Activated CD8-positive, alpha-beta memory T cell treated with anti-CD3 and anti-CD28 coated beads for 36 hours (primary cell): ENCODE measurements at regions not wholly inside any gene's neighbourhood (a gene's known extent, or its start where the extent isn't known, plus 50 kb on each side); places are given as distances from the start of the nearest gene placed in this dataset.

Experiments used
- CTCF ChIA-PET: fragments of 350-600 bp; sonication (Branson Sonifier 250); formaldehyde crosslinking; loops from one replicate; lab custom pipeline; 2021; ENCODE audit warnings: antibody characterized with exemption; lab: Charles Lee
- POLR2A ChIA-PET: fragments of 350-600 bp; sonication (Branson Sonifier 250); formaldehyde crosslinking; loops from one replicate; lab custom pipeline; 2021; ENCODE audit warnings: antibody characterized with exemption; lab: Charles Lee

DNA sequence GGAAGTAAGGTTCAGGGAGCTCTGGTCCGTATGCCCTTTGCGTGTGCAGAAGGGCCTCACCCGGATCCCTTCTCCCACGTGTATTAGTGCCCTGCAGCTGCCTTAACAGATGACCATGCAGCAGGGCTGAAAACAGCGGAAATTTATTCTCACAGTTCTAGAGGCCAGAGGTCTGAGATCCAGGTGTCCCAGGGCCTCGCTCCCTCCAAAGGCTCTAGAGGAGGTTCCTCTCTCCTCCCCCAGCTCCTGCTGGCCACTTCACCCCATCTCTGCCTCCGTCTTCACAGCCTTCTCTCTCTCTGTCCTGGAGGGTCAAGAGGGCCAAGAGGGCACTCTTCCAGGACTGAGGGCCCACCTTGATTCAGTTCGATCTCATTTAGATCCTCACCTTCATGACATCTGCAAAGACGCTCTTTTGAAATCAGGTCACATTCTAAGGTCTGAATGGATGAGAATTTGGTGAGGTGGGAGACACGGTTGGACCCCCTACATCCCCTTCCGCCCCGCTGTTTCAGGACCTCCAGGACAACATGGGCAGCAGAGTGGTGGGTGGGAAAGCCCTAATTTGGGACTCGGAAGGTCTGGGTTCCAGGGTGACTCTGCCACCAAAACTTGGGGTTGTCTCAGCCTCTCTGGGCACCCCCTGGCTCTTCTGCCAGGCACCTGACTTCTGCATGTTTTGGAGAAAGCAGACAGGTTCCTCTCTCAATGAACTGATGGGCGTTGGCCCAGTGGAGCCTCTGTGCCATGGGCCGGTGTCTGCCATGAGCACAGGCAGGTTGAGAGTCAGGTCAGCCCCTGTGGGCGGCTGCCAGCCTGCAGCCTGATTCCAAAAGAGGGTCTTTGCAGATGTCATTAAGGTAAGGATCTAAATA, 361.2 kb downstream of the SEC14L1 start:
- ChIA-PET POLR2A (no interaction called here), CTCF (interaction anchor here (0.6 to 1.5 kb wide), 4 partner anchors 24 to 101 kb away, joined by 3 to 4 read pairs (median 4); no protein-coding TSS in a partner anchor)

DNA sequence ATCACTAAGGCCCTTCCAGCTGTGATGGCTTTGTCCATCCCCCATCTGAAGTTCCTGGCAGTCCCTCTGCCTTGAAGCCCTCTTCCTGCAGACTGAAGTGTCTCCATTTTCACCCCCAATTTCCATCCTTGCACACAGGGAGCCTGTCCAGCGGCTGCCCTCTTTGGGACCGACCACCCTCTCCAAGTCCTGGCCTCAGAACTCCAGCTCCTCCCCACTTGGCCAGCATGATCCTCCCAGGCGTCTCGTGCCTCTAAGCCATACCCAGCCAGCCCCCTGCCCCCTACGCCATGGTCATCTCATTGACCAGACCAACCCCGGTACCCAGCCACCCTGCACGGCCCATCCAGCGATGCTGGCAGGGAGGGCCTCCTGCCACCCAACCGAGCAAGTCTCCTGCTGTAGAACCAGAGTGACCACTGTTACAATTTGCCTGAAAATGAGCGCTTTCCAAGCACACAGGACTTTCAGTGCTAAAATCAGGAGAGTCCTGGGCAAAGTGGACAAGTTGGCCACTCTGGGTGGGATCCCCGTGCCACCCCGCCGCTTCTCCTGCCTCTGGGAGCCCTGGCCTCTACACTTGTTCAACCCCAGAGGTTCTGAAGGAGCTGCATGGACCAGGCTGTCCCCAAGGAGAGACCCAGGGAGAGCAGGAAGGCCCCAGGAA, 362.0 kb downstream of the SEC14L1 start:
- CTCF ChIA-PET, result interaction anchor here (0.8 kb wide), 1 partner anchor 8 kb away, joined by 3 read pairs; no protein-coding TSS in a partner anchor

DNA sequence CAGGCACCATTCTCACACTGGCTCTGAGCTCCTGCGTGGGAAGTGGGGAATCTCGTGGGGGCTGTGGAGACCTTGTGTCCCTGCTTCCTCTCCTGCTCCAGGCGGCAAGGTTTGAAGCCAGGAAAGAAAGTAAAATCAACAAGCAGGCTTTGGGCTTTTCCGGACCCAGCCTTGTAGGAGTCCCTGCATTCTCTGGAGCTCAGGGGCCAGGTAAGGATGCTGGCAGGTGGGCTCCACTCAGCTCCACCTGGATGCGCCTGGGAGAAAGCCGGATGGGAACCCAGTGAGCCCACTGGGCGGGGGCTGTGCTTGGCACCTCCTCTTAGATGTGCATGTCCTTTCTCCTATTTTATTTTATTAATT, 362.5 kb downstream of the SEC14L1 start:
- CTCF ChIA-PET, result interaction anchor here (0.8 kb wide), 1 partner anchor 8 kb away, joined by 3 read pairs; no protein-coding TSS in a partner anchor
- POLR2A ChIA-PET, result no interaction called here

More for the DNA sequence above, 362.0 kb downstream of the SEC14L1 start:
- POLR2A ChIA-PET, result no interaction called here

DNA sequence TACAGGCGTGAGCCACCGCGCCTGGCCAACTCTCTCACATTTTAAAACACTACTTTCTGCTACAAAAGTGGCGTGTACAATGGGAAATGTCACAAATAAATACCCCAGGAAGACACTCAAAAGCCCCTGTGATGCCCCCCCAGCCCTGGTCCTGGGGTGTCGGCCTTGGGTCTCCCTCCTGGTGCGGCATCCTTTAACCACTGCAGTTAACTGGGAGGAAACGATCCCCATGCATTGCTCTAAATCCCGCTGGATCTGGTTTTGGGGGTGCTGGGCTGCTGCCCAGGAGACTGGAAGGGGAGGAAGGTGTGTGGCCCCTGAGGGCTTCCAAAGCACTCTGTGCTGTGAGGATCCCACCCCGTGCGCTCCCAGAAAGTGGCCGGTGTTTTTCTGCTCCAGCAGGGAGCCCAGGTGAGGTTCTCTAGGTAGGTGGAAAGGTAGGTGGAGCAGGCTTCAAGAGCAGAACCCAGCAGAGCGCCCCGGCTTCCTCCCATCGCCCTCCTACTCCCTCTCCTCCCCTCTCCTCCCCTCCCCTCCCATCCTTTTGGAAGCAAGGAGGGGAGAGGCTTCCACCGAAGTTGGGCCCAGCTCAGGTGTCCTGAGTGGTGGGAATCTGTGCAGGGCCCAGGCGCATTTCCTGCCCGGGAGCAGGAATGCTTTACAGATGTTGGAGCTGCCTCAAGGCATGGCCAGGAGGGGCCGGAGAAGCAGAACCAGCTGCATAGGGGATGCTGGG, 363.3 kb downstream of the SEC14L1 start:
- ChIA-PET CTCF (interaction anchor here (0.6 kb wide), 1 partner anchor 73 kb away, joined by 3 read pairs; no protein-coding TSS in a partner anchor), POLR2A (no interaction called here)

DNA sequence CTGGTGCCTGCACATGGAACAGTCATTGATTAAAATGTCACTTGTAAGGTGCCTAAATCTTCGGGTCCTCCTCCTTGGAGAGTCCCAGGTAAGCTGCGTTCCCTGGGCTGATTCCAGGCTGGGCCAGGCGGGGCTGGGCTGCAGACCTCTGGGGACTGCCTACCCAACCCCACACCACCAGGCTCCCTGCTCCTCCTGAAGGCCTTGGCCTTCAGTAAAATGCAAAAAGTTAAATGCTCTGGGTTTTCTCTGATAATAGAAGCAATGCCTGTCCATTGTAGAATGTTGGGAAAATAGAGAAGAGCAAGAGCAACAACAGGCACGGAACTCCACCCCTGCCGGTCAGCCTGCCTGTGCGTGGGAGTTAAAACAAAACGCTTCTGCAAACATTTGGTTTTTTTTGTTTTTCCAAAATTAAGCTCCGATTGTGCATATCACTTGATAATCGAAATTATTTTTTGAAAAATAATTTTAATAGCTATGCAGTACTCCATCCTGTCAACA, 363.9 kb downstream of the SEC14L1 start:
- ChIA-PET CTCF (interaction anchor here (2.5 kb wide), 1 partner anchor 10 kb away, joined by 7 read pairs; no protein-coding TSS in a partner anchor), POLR2A (no interaction called here)

DNA sequence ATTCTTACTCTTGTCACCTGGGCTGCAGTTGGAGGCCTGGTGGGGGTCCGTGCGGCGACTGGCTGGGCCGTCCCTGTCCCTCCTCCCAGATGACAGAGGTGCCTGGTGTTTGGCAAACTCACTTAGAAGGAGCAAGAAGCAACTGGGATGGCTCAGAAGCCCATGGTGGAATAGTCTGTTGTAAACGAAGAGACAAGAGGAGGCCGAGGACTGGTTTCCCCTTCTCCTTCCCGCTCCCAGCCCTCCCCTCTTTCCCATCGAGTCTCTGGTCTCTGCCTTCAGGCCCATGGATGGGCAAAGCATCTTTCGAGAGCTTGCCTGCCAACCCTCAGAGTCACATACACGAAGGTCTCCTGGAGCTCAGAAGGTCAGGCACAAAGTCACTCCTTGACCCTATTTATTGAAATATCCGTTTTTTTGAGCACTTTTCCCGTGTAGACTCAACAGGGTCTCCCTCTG, 364.4 kb downstream of the SEC14L1 start:
- POLR2A ChIA-PET, result no interaction called here
- CTCF ChIA-PET, result interaction anchor here (1.2 to 2.5 kb wide), 2 partner anchors 10 to 11 kb away, joined by 3 to 7 read pairs; no protein-coding TSS in a partner anchor

DNA sequence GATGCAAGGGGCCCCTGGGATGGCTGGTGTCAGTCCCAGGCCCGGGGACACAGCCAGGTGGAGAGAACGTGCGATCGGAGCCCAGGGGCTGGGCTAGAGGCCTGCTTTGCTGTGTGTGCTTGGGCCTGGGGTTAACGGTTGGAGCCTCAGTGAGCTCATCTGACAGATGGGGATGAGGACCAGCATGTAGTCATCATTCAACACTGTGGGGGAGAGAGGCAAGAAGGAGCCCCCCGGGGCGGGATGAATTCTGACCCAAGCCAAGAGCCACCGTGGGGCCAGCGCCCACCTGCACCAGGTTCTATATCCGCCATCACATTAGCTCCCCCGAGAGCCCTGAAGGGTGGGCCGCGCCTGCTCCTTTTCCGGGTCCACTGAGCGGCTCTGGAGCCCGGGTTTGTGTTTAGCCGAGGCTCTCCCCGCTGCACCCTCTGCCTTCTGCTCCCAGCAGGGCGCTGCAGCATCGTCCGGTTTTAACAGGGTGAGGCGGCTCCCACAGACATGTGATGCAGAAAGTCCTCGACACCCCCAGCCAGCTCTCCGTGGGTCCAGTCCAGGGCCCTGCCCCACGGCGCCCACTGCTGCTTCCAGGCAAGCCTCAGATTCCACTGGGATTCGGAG, 365.7 kb downstream of the SEC14L1 start:
- ChIA-PET CTCF (interaction anchor here (1.2 to 2.5 kb wide), 2 partner anchors 11 to 12 kb away, joined by 3 to 7 read pairs; no protein-coding TSS in a partner anchor), POLR2A (interaction anchor here (0.7 kb wide), 1 partner anchor 181 kb away, joined by 14 read pairs; no protein-coding TSS in a partner anchor)

DNA sequence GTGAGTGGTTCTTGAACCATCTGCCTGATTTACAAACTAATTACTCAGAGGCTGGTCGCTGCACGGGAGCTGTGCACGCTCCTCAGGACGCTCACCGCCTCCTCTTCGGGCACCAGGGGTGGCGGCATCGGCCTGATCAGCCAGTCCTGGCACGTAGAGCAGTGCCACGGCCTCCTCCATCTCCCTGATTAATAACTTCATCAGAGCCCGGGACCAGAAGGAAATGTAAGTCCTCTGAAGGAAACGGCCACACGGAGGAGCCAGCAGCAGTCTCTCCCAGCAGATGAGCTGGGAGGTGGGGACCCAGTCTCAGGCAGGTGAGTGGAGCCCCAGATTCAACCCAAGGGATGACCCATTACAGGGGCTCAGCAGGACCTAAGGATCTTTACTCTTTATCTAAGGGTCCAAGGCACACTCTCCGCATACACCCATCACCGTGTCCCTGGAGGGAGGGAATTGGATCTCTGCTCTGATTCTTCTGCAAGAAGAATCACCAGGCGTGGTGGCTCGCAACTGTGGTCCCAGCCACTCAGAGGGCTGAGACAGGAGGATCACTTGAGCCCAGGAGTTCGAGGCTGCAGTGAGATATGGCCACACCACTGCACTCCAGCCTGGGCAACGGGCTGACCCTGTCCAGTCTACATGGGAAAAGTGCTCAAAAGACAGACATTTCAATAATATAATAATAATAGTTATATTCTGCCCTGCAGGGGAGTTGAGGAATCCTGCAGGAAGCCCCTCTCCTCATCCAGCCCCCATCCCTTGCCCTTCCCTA, 366.5 kb downstream of the SEC14L1 start:
- ChIA-PET CTCF (interaction anchor here (2.5 kb wide), 1 partner anchor 13 kb away, joined by 7 read pairs; no protein-coding TSS in a partner anchor), POLR2A (no interaction called here)

DNA sequence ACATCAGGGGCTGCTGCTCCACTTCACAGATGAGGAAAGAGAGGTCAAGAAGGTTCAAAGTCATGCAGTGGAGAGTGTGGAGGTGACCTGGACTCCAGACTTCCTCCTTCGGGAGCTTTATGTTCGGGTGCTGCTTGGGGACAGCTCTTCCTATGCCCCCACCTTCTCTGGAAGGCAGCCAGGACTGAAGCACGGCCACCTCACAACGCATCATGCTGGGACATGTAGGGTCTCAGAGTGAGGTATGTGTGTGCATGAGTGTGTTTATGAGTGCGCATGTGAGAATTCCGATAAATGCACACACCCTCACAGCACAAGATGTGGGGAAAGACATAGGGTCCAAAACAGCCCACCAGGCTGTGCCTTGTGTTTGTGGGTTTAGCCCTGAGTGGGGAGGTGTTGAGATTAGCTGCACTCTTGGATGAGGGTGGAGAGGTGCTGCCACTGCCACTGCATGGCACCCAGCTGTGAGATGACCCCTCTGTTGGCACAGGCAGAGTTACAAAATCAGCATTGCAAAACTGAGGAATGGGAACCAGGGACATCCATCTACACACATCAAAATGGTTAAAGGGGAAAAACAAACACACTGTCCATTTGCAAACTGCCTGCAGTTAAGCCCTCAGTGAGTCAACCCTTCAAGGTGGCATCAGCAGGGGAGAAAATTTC, 367.4 kb downstream of the SEC14L1 start:
- ChIA-PET CTCF (no interaction called here), POLR2A (no interaction called here)

DNA sequence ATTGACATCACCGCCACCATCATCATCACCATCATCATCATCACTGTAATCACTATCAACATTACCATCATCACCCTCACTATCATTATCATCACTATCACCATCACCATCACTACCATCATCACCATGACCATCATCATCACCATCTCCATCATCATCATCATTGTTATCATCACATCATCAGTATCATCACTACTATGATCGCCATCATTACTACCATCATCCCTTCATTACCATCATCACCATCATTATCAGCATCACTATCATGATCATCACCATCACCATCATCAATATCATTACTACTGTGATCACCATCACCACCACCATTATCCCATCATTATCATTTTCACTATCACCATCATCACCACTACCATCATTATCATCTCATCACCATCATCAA, 368.3 kb downstream of the SEC14L1 start:
- ChIA-PET POLR2A (no interaction called here), CTCF (no interaction called here)

DNA sequence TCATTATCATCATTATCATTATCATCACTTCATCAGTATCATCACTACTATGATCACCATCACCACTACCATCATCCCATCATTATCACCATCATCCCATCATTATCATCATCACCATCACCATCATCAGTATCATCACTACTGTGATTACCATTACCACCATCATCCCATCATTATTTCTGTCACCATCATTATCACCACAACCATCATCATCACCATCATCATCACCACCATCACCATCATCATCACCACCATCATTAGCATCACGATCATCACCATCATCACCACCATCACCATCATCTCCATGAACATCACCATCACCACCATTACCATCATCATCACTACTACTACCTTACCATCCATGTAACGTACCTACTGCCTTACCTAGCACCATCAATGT, 368.8 kb downstream of the SEC14L1 start:
- ChIA-PET CTCF (no interaction called here), POLR2A (no interaction called here)

DNA sequence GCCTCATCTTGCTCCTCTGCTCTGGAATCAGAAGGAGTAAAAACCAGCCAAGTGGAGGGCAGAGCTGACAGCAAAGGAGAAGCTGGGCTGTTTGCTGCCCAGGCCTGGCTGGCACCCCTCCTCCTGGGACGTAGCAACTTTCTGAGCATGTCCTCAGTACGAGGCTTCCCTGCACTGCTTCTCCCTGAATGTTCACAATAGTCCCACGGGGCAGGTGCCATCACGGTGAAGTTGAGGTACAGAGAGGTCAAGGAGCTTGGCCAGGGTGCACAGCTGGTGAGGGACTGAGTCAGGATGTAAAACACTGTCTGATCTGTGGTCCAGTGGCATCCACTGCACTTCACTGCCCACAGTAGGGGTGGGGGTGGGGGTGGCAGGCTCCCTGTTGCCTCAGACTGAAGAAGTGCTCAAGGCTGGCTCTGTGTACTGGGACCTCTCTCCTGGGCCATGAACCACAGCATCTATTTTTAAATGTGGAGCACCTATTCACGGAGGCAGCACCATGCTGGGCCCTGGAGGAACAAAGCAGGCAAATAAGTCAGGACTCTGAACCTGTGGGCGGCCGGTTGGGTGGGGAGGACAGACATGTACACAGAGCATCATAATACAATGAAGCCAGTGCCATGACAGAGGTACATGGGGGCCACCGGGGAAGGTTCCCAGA, 369.5 kb downstream of the SEC14L1 start:
- POLR2A ChIA-PET, result no interaction called here
- CTCF ChIA-PET, result no interaction called here

DNA sequence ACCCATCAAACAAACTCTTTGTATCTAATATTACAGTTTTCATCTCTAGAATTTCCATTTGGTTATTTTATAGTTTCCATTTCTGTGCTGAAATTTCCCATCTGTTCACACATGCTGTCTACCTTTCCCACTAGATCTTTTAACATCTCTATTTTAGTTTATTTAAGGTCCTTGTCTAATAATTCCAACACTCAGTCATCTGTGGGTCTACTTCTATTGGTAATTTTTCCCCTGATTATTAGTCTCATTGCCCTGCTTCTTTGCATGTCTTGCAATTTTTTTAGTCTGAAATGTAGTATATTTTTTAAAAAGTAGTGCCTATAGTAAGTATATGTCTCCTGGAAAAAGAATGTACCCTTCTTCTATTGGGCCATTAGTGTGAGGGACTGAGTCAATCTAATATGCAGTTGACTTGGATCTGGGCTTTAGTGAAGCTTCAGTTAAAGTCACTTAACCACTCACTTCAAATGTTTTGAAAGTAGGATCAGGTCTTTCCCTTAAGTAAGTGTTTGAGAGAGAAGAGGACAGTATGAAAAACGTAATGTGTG, 370.8 kb downstream of the SEC14L1 start:
- ChIA-PET CTCF (interaction anchor here (0.6 kb wide), 1 partner anchor 16 kb away, joined by 3 read pairs; no protein-coding TSS in a partner anchor), POLR2A (no interaction called here)

DNA sequence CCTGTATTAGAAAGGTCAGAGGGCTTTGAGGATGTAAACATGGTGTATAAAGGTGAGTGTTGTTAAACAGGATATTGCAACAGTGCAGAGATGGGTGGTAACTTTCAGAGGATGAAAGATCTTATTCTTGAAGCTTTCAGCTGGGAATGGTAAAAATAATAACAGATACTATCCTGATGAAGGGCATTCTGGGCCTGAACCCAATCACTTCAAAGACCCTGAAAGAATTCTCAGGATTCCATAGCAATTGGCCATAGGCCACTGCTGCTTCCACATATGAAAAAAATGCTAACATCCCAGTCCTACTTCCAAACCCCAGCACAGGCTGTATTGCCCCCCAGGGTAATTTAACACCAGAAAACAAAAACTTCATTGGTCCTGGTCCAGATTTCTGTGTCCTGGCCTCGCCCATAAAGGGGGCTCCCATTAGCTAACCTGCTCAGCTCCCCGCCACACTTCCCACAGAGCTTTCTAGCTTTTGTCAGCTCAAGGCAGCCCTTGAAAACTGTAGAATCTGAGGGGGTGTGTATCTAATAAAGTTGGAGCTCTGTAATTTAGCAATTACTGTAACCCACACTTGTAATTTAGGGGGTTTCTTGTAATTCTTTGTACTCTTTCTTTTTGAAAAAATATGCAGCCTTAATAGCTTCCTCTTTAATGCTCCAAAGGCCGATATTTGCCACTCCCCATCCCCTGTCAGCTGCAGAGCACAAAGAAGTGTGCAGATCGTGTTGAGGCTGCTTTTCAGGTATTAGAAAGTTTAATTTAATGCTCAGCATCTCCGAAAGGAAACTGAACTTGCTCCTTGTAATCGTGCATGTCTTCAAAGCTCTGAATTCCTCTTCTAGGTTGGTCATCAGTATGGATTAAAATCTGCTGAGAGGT, 371.5 kb downstream of the SEC14L1 start:
- POLR2A ChIA-PET, result no interaction called here

DNA sequence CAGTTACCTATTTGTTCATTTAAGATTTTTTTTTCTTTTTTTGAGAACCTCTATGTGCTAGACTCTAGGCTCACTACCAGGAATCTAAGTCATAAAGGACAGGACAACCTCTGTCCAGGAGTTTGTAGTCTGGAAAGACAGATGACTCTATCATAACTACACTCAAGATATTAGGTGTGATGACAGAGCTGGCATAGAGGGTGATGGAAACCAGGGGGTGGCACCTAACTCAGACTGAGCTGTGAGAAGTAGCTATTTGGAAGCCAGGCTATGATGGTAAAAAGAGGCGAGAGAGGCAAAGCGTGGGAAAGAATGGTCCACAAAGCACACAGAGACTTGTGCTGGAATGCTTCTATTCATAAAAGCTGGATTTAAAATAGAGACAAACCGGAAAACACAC, 372.3 kb downstream of the SEC14L1 start:
- ChIA-PET CTCF (no interaction called here), POLR2A (no interaction called here)

More for the DNA sequence above, 371.5 kb downstream of the SEC14L1 start:
- CTCF ChIA-PET, result interaction anchor here (0.6 kb wide), 1 partner anchor 16 kb away, joined by 3 read pairs; no protein-coding TSS in a partner anchor

DNA sequence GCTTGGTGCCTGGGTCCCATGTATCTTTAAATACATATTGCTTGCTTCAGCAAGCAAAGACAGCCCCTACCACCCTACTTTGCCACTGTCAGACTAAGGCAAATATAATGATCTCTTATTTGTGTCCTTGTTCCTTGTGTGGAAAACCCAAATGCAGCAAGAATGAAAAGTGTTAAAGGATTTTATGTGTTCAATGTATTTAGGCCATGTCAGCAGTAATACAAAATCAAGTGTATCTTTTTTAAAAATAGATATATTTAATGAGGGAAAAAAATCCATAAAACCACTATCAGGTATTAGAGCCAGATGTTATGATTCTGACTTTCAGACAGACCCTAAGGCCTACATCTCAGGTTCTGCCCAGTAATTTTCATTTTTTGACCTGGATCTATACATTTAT, 374.5 kb downstream of the SEC14L1 start:
- ChIA-PET CTCF (no interaction called here), POLR2A (no interaction called here)
